GM21619 (cell line): ENCODE measurements at regions not wholly inside any gene's neighbourhood (a gene's known extent, or its start where the extent isn't known, plus 50 kb on each side); places are given as distances from the start of the nearest gene placed in this dataset.

Experiments
- ATAC-seq: cut with Tn5 transposase; IDR thresholded peaks from one replicate; pipeline ENCODE4 v1.9.1; 2021; ENCODE audit not compliant: unreplicated experiment

DNA sequence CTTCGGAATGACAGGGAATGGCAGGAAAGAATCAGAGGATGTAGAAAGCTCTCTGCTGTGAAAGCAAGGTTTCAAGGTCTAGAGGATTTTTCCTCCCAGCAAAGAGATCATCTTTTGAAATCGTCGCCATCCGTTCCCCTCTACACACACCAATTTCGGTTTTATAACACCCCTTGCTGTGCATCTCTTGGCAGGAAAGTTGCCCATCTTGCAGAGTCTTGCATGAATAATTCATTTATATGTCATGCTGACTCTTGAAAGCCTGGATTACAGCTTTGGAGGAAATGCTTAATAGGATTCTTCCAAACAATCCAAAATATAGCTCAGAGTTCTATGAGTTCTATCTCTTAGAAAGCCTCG, 262.7 kb downstream of the CHL1 start:
- no peak for ATAC-seq

DNA sequence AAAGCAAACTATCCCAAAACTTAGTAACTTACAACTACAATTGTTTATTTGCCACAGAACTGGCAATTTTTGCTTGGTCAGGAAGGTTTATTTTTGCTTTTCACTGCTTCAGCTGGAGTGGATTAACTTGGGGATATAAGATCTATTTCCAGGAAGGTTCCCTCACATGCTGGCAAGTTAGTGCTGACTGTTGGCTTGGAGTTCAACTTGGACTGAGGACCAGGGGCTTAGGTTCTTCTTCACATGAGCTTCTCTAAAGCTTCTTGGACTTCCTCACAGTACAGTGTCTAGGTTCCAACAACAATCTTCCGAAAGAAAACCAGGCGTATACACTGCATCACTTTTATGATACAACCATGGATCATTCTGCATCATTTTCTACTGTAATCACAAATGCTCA, 264.4 kb downstream of the CHL1 start:
- ATAC-seq, result no peak

DNA sequence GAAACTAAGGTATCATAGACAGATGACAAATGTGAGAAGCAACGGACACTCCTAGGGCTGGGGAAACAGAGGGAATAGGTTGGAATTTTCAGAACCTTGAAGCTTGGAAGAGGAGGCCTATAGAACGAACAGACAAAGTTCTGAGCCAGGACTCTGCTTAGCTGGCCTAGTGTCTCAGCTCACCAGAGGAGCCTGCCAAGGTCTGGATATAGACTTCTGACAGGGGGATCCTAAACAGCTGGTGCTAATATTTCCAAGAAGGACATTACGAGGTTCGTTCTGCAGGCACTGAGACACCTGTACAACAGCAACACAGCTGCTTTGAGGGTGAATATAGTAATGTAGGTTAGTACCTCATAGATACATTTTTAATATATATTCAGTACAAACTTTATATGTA, 266.3 kb downstream of the CHL1 start:
- no peak for ATAC-seq

DNA sequence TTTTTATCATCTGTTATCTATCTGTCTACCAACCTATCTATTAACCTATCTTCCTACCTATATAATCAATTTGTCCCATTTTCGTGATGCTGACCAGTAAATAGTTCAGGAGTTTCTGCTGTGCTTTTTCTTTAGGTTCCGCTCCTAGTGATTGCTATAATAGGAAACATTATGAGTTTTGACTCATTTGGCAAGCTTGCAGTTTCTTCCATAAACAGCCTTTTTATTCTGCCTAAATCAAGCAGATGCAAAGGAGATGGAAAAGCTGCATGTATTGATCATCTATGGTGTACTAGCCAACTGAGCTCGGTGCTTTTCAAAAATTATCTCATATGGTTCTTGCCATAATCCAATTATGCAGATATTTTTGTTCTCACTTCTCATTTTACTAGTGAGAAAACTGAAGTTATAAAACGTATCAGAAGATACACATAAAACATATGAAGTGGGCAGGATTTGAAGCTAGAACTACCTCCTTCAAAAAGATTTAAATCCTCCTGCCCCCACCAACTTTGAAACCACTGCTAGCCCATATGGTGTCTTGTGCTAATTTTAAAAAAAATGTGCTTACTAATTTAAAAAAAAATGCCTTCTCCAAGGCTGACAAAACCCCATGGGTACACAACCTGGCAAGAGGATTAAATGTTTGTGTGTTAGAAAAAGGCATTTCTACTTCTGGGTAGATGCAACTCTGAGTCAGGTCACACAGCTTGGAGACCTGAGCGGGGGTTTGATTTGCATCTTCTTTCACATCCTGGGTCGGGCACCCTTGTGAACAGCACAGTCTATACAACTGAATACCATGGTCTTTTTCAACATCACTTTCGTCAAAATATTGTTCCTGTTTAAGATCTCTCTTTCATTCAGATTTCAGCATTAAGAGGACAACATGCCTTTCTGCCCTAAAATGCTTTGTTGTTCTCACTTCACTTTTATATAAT, 267.0 kb downstream of the CHL1 start:
- peak; percentile 99 for ATAC-seq

DNA sequence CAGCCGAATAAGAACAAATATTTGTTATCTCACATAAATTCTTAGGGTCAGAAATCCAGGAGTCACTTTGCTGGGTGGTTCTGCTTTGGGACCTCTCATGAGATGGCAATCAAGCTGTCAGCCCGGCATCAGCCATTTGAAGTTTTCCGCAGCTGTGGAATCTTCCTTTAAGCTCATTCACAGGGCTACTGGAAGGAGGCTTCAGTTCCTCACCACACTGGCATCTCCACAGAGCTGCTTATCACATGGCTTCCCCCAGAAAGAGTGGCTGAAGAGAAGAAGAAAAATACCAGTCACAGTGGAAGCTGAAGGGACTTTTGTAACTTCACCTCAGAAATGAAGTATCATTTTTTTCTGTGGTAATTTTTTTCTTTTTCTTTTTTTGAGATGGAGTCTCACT, 267.7 kb downstream of the CHL1 start:
- peak; percentile 31 for ATAC-seq

DNA sequence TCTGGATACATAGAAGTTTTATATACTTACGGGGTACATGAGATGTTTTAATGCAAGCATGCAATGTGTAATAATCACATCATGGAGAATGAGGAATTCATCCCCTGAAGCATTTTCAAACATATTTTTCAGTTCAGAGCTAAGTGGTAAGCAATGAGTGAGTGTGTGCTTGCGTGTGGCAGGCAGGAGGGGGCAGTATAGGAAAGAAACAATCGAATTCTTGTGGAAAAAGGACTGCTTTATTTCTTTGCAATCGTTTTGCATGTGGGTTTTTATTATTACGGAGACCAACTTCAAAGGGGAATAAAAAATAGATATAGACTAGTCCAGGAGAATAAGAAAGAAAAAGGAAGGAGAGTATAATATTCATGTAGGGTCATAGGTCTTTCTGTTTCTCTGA, 271.6 kb downstream of the CHL1 start:
- ATAC-seq, result no peak

DNA sequence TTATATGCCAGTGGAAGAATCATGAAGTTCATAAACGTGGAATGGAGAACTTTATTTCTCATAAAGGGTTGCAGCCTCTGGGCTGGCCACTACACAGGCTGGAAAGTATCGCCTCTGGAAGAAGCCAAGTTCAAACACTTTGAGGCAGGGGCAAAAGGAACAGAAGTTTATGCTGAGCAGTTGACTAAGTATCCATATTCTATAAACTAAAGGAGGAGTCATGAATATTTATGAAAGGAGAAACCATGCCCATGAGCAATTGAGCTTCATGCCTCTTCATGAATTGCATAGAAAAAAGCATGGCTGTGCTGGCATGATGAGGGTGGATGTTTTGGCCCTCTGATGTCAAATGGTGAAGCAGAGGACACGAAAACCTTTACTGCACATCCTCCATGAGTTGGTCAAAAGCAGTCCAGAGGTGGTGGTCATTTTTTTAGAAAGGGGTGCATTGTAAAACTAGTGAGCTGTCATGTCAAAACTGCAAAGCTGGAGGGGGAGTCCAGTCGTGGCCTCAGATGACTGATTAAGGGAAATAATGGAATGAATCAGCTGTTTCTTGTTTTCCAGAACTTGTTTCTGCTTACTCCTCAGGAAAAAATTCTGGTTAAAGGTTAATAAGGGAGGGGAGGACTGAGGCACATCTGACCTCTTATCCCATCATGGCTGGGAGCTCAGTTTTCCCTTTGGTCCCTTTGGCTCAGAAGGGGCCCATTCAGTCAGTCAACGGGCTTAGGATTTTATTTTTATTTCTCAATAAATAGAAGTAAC, 276.7 kb downstream of the CHL1 start:
- ATAC-seq, result no peak

DNA sequence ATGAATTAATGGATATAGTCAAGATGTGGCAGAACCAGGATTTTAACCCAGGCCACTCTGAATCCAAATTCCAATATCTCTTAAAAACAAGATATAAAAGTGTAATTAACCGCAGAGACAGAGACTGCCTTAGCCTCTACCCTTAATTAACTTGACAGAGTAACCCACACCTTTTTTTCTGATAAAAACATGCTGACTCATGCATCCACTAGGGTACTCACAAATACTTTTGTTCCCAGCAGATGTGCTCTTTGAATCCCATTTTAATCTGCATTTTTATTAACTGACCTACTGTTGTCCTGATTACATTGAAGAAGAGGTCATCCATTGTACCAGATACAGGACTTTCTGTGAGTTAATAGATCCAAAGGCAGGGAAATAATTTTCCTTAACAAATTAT, 278.3 kb downstream of the CHL1 start:
- no peak for ATAC-seq

DNA sequence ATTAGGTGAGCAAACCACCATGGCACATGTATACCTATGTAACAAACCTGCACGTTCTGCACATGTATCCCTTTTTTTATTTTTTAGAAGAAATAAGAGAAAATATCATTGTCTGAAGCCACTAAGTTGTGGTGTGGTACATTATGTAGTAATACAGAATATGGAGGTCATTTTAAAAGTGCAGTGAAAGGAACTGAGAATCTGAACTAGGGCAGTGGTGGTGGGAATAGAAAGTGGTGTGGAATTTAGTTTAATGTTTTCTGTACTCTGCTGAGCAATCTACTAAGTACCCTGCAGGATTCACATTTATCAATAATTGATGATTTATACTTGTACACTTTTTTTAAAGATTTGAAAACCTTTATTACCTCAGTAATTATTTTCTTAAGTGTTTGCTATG, 283.5 kb downstream of the CHL1 start:
- ATAC-seq, result peak; percentile 72

DNA sequence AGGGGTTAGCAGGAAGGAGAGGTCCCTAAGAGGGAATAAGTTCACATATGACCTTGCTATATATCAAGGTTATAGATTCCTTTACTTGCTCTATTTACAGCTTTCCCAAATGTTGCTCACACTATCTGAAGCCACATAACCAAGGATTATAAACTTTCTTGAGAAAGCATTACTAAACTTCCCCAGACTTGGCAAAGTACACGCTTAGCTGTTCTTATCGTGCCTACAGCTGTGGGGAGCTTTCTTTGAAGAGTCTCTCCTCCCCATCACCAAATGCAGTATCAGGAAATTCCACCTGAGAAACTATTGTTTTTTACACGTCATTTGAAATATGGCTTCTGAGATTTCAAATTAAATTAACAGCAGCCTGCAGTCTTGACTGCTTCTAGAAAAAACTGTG, 284.5 kb downstream of the CHL1 start:
- no peak for ATAC-seq

DNA sequence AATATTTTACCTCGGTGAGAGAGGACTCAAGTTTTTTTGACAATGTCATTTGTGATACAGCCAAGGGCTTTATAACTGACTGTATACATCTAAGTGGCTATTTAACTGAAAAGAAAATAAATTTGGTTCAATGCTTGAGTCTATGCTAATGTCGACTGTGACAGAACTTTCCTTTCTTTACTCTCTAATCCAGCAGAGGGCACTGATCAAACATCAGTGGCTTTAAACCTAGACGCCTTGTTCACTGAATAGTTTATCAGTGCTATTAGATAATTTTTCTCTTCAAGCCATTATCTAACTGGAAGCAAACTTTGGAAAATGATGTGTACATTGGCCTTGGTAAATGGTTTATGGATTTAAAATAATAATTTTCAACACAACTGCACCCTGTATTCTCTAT, 285.1 kb downstream of the CHL1 start:
- ATAC-seq, result no peak

DNA sequence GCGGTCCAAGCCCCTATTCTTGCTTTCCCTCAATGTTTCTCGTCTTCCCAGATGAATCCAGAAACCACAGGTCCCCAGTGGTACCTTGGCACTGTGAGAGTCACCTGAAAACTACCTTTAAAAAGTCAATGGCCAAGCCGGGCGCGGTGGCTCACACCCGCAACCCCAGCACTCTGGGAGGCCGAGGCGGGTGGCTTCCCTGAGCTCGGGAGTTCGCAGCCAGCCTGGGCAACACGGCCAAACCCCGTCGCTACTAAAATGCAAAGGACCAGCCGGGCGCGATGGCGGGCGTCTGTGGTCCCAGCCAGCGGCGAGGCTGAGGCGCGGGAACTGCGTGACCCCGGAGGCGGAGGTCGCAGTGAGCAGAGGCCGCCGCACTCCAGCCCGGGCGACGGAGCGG, 285.9 kb downstream of the CHL1 start:
- no peak for ATAC-seq

DNA sequence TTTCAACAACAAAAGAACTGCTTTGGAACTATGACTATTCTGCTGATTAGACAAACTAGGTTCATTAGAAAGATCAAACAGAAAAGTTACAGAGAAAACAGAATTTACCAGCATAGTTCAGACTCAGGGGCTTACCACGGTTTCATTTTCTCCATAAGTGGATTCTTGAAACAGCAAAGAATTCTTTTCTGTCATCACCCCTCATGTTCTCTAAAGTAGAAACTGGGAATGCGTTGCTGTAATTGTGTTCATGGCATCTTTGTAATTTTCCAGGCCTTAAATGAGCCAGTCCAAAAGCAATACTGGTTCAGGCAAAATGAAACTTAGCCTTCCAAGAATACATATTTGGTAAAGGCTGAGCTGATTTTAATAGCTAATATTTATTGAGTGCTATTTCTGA, 287.8 kb downstream of the CHL1 start:
- no peak for ATAC-seq

DNA sequence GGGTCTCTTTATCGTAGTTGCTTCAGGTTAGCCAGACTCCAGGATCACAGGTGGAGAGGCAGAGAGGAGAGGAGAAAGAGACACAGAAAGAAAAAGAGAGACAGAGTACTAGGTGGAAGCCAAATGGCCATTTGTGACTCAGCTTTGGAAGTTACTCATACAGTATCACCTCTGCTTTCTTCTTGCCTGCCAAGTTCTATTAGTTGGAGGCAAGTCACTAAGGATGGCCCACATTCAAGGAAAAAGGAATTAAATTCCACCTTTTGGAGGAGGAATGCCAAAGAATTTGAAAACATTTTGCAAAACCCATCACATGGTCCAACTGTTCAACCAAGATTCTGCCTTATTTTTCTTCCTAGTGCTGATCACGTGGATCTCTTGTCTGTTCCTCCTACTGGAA, 291.1 kb downstream of the CHL1 start:
- no peak for ATAC-seq

DNA sequence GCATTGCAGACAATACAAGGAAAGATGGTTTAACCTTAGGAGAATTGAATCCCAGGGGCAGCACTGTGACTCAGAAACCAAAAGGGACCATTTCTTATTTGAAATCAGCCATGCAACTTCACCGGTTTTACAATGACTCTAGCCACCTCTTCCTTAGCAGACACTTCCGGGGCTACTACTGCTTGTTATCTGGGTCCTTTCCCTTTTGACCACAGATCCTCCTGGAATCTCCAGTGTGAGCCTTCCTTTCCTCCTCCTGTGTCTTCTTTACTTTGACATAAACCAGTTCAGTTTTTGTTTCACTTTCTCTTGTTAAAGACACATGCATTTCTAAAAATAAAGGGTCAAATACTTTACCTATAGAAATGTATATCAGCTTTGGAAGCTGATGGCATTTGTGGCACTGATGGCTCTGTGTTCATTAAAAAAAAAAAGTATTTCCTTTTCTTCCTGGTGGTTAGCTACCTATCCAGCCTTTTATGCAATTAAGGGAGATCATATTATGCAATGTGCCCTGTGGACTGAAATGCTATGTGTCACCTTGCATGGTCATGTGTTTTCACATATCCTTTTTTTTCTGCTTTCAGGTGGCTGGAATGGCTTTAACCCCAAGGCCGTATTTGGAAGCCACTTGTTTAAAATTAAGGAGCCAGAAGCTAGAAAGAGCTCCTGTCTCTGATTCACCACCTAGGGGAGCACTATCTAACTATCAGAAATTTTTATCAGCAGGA, 296.2 kb downstream of the CHL1 start:
- peak; percentile 58 for ATAC-seq

DNA sequence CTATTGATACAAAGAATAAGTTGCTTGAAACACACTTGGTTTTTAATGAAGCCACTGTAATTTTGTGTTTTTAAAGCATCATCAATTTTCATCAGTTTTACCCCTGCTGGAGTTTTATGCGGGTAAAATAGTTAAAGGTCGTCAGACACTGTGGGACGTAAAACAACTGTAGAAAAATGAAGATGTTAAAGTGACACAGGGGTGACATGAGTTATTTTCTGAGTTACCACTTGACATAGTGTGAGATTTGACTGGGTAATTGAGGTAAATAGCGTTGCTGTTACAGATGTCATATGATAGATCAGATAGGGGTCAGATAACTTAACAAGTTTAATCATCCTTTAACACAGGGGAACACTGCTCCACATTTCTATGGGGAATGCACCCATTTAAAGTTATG, 297.6 kb downstream of the CHL1 start:
- ATAC-seq, result no peak

DNA sequence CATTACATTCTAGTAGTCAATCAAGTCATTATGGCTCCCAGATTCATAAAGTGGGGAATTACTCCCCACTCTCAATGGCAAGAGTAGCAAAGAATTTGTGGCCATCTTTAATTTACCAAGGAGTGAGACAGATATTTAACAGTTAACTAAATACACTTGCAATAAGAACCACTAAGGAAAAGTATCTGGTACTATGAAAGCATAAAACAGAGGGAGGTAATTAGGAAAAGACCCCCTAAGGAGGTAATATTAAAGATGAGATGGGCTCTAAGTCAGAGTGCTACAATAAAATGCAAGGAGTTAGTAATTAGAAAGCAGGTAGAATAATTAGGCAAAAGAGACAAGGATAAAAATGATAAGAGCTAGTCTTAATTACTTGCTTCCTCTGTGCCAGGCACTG, 301.9 kb downstream of the CHL1 start:
- ATAC-seq, result no peak

DNA sequence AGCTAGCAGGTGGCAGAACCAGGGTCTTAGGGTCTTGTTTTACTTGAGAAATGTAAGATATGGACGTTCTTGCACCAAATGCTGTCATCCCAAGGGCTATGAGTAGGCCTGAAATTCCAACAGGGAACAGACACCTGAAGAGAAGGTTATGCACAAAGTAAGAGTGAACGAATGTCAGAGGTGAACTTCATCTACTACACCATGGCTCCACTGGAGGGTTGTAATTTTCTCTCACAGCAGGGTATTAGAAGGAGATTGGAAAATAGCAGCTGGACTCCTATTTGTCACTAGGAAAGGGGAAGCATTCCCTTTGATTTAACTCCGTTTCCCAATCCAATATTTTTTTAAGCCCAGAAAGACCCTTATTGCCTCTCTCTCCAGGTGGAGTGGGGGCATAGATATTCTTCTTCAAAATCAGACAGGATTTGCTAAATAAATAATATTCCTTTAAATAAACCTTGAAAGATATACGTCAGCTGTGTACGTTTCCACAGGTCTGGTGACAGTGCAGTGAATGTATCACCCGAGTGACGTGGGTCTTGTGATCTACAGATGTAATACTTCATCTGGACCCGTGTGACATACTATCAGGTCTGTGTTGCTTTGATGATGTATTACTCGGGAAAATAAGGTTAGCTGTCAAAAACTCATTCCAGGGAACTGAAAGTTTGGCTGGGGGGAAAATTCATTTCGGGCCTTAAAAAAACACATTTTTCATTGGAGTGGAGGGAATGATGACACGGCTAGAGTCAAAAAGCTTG, 302.6 kb downstream of the CHL1 start:
- no peak for ATAC-seq

DNA sequence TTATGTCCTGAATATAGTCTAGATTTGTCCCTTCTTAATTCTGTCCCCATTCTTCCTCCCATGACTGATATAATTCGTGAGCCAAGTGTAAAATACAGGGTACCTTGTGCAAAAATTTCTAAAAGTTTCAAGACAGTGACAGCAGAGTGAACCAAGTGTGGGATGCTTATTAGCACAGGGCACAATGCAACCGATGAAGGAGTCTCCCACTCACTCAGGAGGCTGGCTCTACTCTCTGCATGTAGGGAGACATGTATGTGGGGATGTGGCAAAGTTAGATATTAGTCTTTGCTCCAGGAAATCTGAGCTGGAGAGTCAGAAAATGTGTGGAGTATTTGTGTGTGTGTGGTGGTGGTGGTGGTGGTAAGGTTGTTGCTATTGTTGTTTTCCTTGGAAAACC, 305.9 kb downstream of the CHL1 start:
- no peak for ATAC-seq

DNA sequence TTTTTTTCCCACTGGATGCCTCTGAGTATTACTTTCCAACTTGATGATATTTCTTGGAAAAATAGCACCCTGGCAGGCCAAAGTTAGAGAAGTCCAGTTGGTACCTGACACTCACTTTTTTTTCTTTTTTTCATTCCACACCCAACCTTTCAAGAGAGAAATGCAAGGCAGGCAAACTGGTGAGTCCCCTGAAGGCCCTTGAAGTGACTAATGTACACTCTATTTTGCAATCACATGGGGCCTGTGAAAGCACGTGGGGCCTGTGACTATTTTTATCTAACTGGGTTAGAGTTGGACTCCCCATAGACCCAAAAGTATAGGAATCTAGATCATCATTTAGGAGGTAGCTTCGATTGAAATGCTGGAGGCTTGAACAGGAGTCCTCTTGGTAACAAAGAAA, 316.7 kb downstream of the CHL1 start:
- no peak for ATAC-seq

DNA sequence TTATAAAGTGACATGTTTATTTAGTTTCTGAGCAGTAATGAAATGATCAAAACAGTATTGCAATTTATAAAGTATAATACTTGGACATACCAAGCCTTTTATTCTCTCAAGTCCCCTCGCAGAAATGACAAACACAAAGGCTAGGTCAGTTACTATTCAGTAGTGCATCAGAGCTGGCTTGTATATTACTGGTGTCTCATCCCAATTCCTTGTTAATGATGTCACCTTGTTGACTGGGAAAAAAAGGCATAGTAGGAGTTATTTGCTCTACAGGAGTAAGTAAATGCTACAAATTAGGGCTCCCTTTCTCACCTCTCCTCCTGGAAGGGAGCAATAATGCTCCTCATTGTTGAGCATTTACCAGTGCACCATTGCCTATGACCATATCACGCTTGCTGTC, 317.6 kb downstream of the CHL1 start:
- no peak for ATAC-seq
